ENCODE measurements at regions not wholly inside any gene's neighbourhood (a gene's known extent, or its start where the extent isn't known, plus 50 kb on each side); places are given as distances from the start of the nearest gene placed in this dataset.

DNA sequence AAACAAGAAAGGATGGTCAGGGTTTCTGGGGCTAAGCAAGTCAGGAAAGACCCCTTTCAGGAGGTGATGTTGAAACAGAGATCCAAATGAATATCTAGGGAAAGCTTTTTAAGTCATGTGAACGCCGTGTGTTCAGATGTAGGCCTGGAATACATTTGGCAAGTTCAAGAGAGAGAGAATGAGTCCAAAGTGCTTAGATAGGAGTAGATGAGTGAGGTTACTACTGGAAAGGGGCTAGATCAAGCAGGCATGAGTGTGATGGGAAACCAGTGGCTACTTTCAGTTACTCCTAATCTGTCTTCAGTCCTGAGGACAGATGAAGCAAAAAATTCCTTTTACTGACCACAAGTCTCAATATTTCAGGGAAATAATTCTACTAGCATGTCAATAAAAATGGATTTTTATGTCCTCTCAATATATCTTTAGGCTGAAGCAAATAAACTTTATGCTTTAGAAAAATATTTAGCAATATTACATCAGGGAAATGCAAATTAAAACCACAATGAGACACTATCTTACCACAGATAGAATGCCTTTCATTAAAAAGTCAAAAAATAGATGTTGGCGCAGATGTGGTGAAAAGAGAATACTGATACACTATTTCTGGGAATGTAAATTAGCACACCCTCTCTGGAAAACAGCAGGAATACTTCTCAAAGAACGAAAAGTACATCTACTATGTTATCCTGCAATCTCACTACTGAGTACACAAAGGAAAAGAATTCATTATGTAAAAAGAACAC, 1085.0 kb upstream of the TENM4 start:
- no peak for DNase-seq (ENCODE audit: low read depth)

DNA sequence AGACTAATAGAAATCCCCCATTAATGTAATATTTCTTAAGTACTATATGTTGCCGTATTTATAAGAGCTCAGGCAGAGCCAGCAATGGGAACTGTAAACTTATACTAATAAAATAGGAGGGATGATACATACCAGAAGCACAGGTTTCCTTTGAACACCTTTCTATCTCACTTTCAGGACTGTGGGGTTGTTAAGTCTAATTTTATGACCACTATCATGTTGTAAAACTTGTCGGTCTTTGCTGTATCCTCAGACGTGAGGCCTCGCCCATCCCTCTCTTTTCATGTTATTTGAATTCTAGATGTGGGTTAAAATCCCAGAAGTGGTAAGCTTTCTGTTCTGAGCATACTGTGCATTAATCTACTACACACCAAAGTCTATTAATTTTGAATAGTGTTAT, 1083.5 kb upstream of the TENM4 start:
- DNase-seq (ENCODE audit: low read depth) = no peak

DNA sequence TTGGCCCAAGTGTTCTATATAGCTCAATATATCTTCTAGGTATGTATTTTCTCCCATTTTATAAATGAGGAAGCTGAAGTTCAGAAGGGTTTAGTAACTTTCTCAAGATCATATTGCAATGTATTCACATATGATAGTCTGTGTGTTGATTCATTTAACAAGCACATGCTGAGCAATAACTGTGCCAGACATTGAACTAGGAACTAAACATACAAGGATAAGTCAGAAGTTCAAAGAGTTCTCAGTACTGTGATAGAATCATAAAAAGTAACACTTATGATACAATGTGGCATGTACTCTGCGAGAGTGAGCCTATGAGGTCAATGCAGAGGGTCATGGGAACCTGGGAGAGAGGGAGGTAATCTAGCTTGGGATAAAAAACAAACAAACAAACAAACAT, 1082.2 kb upstream of the TENM4 start:
- DNase-seq (ENCODE audit: low read depth) = no peak

DNA sequence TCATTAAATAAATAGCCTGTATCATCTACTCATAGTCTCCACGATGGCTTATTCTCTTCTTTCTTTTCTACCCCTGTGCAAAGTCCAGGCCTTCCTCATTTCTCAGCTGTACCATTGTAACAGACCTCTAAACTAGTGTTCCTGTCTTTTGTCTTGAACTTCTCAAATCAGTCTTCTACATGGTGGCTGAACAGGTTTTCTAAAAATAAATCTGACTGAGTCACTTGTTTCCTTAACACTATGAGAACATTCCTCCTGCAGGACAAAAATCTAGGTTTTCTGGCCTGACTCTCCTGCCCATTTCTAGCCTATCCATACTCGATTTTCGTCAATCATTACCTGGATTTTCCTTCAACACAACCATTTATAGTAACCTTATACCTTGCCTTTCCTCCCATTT, 1080.8 kb upstream of the TENM4 start:
- no peak for DNase-seq (ENCODE audit: low read depth)

DNA sequence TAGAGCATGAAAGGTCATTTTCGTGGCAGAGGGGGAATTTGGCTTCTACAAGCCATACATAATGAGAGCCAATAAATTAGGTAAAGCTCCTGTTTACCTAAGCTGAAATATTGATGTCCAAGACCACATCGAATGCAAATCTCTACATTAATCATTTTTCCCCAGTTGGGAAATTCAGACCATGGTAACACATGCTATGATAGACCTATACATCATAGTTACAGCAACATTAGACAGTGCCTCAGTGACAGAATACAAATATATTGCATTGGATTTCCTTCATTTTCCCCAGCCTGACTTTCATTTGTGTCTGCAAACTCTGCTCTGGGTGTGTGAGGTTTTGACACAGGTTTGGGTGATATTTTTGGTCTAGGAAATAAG, 1079.7 kb upstream of the TENM4 start:
- no peak for DNase-seq (ENCODE audit: low read depth)

DNA sequence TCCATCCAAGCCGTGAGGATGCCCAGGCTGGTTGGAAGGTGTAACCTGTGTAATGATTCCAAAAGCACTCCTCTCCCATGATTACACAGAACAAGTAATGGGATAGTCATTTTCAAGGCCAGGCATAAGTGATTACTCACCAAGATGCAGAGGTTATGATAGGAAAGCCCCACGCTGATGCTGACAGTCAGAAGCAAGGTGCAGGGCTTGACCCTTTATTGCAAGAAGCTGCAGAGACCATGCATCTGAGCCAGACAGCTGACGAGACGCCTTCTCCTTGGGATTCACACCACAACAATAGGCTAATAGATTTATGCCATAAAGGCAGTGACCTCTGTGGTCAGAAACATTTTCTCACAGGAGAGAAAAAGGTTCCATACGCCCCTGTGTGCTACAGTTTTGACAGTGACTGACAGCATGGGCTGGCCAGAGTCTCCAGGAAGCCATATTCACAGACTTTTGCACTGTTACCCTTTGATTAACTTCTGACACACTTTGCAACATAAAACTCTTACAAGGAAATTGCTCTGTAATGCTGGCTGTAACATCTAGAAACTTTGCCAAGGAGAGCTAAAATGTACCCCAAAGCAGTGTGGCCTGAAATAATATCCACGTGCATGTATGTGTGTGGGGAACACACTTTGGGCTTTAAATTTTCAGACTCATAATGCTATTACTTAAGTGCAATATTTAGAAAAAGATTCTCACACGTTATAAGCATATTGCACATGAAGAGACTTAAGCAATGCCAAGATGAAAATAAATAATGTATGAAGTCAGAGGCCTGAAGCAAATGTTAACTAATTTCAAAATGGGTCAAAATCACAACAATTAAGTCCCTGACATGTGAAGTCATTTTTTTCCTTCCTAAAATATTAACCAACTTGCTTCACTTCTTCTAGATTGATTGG, 1079.0 kb upstream of the TENM4 start:
- DNase-seq (ENCODE audit: low read depth) = no peak

DNA sequence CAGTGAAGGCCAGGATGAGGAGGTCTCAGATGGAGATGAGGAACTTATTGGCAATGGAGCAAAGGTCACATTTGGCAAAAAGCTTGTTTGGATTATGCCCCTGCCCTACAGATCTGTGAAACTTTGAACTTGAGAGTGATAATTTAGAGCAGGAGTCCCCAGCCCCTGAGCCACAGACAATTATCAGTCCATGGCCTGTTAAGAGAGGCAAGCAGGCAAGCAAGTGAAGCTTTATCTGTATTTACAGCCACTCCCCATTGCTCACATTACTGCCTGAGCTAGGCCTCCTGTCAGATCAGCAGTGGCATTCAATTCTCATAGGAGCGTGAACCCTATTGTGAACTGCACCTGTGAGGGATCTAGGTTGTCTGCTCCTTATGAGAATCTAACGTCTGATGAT, 1076.9 kb upstream of the TENM4 start:
- DNase-seq (ENCODE audit: low read depth) = no peak

DNA sequence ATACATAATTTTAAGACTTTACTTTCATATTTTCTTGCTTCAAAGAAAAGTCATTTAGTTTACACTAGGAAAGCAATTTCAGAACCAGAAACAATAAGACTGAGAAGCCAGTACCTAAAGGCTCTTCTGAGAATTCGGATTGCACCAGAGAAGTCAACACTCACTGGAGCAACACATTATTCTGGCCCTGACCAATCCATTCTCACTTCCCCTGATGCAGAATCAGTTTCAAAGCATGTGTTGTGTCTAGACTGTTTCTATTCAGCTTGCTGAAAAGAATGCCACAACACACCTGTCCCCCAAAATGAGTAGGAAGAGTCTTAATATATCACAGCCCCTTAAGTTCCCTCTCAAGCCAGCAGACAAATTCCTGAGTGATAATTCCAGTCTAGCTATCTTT, 1074.3 kb upstream of the TENM4 start:
- no peak for DNase-seq (ENCODE audit: low read depth)

DNA sequence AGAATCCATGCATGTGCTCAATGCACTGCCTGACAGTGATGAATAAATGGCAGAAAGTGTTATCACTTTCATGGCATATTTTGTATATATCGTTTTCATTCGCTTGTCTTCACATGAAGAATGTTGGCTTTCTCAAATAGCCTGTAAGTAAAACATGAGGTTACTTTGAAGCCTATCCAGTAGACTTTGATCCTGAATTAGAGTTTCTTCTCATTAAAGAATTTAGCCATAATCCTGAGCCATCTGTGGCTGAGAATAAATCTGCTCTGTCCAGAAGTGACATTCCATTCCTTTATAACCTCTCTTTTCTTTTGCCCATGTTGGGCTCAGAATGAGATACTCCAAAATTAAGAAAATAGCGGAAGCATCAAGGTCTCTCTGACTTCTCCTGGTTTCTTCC, 1071.7 kb upstream of the TENM4 start:
- no peak for DNase-seq (ENCODE audit: low read depth)

DNA sequence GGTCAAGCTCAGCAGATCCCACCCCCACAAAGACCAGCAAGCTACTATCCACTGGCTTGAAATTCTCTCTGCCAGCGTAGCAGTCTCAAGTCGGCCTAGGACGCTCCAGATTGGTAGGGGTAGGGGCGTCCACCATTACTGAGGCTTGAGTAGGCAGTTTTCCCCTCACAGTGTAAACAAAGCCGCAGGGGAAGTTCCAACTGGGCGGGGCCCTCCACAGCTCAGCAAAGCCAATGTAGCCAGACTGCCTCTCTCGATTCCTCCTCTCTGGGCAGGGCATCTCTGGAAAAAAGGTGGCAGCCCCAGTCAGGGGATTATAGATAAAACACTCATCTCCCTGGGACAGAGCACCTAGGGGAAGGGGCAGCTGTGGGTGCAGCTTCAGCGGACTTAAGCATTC, 1064.9 kb upstream of the TENM4 start:
- DNase-seq (ENCODE audit: low read depth) = no peak

DNA sequence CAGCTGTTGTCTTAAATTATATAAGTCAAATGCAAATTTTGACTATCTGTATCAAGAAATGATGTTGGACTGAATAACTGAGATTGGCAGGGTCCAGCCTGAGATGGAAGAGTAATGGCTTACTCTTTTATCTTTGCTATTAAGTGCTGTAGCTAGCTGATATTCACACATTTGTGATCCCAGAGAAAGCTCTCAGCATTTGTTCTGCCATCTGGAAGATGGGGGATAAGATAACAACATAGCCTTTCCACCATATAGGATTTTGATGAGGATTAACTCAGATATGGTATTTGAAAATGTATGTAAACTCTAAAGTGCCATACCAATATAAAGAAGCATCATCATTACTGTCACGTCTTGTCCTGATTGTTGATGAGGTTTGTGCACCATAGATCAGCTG, 1063.2 kb upstream of the TENM4 start:
- no peak for DNase-seq (ENCODE audit: low read depth)

DNA sequence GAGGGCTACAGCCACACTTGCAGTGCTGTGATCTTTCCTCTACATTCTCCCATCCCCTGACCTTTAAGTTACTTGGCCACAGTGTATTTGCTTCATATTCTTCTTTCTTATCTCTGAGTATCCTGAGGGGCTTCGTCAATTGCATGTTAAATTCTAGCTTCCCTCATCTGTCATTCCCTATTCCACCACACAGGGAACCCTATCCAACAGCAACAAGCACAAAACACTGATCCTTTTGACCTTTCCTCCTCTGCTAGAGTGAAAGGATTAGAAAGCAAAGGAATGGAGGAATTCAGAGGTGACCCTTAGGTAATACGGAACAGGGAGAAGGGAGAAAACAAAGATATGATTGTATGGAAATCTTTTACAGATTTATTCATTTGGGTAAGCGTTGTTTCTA, 1061.7 kb upstream of the TENM4 start:
- DNase-seq (ENCODE audit: low read depth) = no peak

DNA sequence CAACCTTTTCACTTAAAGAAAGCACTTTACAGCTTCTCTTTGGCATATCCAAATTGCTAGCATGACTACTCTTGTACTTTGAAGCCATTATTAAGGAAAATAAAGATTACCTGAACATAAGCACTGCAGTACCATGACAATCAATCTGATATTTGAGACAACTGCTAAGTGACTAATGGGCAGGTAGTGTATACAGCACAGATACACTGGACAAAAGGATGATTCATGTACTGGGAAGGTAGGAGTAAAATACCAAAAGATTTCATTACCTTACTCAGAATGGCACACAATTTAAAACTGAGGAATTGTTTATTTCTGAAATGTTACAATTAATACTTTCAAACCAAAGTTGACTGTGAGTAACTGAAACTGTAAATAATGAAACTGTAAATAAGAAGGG, 1054.3 kb upstream of the TENM4 start:
- DNase-seq (ENCODE audit: low read depth) = no peak

DNA sequence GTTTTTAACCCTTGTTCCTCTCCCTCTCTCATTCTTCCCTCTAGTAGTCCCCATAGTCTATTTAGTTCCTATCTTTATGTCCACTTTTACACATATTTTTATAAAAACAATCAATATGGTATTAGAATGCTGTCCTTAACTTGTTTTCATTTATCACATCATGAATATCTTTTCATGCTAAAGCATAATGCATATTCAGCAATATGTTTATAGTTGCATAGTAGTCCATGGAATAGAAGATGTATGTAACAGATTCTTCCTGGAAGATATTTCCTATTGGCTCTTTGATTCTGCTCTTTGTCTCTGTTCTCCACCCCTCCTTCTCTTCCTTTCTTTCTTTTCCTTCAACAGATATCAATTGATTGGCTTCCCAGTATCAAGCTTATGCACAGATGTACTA, 1047.1 kb upstream of the TENM4 start:
- DNase-seq (ENCODE audit: low read depth) = no peak

DNA sequence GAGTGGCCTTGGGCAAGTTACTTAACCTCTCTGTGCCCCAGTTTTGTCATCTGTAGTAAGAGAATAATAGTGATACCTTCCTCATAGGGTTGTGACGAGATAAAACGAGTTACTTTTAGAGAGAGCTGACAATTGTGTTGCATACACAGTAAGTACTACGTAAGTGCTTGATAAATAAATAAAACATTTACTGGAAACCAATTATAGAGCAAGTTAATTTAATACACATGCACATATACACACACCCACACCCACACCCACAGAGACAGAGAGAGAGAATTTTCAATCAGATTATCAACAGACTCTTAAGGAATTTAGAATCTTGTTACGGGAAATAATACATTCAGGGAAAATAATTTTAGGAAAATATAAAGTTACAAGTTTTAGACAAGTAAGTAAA, 1045.8 kb upstream of the TENM4 start:
- no peak for DNase-seq (ENCODE audit: low read depth)

DNA sequence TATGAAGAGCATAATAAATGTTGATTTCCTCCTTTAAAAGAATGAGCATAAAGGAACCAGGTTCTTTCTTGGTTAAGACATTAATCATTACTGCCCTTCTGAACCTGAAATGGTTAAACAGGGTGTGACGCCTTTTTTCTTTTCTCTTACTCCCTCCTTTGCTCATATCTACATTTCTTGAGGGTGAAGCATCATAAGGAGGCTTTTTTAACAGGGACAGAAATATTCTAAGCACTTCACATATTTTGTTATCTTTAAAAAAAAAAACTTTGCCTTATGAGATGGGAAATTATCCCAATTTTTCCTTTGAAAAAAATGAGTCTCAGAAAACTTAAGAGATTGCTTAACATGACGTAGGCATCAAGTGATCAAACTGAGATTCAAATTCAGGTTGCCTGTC, 1036.3 kb upstream of the TENM4 start:
- no peak for DNase-seq (ENCODE audit: low read depth)

DNA sequence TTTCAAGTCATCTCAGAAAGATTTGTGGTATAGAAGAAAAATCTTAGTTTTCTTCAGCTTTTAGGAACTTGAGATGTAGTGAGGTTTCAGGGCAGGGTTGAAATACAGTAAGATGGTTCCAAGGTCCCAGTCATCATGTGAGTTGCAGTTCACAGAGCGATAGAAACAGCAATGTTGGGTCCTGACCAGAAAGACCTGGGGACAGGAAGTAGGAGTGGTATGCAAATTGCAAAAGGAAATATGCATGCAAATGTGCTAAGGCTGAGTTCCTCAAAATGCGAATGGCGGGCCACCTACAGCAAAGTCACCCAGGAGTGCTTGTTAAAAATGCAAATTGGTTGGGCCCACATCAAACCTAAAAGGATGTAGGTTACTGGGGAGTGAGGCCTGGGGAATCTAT, 1032.7 kb upstream of the TENM4 start:
- DNase-seq (ENCODE audit: low read depth) = no peak

DNA sequence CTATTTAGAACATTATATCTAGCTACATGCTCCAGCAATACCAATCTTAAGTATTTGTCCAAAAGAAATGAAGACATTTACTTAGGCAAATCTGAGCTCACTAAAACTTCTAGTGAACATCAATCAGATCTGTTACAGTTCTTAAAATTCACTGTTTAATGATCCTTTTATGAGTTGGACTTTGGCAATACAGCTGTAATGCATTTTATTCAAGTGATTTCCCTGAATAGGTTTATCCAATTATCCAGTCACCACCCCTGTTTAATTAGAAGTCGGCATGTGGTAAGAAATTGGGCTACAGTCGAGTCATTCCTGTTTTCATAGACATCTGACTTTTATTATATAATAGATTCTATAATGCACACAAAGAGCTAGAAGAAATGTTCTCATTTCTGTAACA, 1029.0 kb upstream of the TENM4 start:
- DNase-seq (ENCODE audit: low read depth) = no peak

DNA sequence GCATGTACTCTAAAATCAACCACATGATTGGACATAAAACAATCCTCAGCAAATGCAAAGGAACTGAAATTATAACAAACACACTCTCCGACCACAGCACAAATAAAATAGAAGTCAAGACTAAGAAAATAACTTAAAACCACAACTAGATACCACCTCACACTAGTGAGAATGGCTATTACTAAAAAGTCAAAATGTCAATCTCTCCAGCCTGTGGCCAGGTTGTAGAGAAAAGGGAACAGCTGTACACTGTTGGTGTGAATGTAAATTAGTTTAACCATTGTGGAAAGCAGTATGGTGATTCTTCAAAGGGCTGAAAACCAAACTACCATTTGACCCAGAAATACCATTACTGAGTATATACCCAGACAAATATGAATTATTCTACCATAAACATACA, 1025.7 kb upstream of the TENM4 start:
- DNase-seq (ENCODE audit: low read depth) = no peak

DNA sequence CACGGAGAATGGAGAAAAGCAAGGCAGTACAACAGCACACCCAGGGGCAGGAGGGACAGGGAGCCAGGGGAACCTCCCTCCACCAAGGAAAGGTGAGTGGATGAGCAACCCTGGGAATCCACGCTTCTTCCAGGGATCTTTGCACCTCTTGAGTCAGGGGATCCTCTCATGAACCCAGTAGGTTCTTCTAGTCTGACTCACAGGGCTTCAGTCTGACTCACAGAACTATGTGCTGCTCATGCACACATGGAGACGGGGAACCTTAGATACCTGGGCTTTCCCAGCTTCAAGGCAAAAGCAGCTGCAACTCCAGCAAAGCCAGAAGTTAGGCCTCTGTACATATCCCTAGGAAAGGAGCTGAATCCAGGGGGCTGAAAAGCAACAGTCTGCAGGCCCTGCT, 1021.4 kb upstream of the TENM4 start:
- DNase-seq (ENCODE audit: low read depth) = no peak

DNA sequence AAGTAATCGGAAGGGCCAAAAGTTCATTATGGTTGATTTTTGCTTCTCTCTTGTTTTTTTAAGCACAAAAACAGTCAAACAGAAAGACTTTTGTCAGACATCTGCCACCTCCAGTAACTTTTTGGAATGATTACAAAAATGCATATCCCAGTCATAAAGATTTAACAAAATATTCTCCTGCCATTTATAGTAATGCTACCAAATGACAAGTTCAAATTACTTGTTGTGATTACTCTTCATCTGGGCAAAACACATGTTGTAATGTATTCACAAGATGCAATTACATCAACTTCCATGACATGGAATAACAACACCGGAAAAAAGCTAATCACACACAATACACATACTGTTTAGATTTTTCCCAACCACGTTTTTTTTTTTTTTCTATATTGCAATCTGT, 1017.5 kb upstream of the TENM4 start:
- no peak for DNase-seq (ENCODE audit: low read depth)

DNA sequence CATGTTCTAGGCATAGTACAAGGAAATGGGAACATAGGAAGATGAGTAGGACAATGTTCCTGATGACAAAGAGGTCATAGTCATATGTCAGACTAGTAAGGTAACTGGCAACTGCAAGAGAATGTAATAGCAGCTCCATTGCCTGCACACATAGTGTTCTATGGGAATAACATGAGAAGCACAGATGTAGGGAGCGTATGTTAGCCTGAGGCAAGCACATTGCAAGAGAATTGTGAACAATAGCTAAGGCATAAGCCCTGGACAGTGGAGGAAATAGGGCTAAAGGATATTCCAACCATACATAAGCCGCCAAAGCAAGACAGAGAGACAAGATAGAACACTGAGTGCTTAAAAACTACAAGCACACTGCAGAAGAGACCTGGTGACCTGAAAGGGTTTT, 1017.0 kb upstream of the TENM4 start:
- DNase-seq (ENCODE audit: low read depth) = no peak

DNA sequence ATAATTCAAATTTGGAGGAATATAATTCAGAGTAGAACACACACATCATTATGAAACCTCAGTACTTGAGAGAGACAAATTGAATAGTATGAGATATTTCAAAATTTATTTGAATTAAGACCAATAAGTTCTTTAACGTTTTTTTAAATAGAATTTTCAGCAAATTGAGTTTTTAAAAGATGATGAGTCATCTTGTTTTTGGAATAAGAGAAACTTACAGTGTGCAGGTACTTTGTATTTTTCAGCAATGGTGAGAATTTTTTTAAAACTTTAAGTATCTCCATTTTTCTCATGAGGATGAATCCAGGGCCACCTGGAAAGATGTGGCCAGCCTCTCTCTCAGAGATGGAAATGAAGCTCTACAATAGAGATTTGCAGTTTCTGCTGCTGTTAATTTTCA, 1015.0 kb upstream of the TENM4 start:
- no peak for DNase-seq (ENCODE audit: low read depth)
